Retinal pigment epithelial cell (primary cell): ENCODE measurements at regions not wholly inside any gene's neighbourhood (a gene's known extent, or its start where the extent isn't known, plus 50 kb on each side); places are given as distances from the start of the nearest gene placed in this dataset.

Experiments used
- DNase-seq: peaks from one replicate; pipeline ENCODE4 v3.0.0-alpha.2; 2010; ENCODE audit warnings: low read depth
- H3K4me3 ChIP-seq: 2 replicates; pipeline ENCODE4 v1.5.1; 2011; ENCODE audit warnings: mild to moderate bottlenecking, low read length, control low read depth, moderate library complexity
- CTCF ChIP-seq: conservative IDR thresholded peaks from 2 replicates; pipeline ENCODE4 v1.5.1; 2011; ENCODE audit warnings: low read depth, low read length, control low read depth, inconsistent platforms

GRCh38 chr7:42489299-42489698 is 252.3 kb upstream of the GLI3 start:
- DNase-seq = no peak
- no peak overlapping the region for H3K4me3 ChIP-seq
- no peak for TF ChIP-seq CTCF

GRCh38 chr7:42485301-42485766 is 248.3 kb upstream of the GLI3 start:
- no peak for DNase-seq
- H3K4me3 ChIP-seq = no peak overlapping the region
- TF ChIP-seq CTCF = no peak

GRCh38 chr7:42483886-42484285 is 246.9 kb upstream of the GLI3 start:
- H3K4me3 ChIP-seq = no peak overlapping the region
- no peak for DNase-seq
- TF ChIP-seq CTCF = no peak

GRCh38 chr7:42479816-42480633 is 243.0 kb upstream of the GLI3 start:
- DNase-seq = no peak
- no peak for TF ChIP-seq CTCF
- H3K4me3 ChIP-seq = no peak overlapping the region

- DNase-seq = no peak
- no peak overlapping the region for H3K4me3 ChIP-seq
- no peak for TF ChIP-seq CTCF
Observed at GRCh38 chr7:42479452-42479815, 242.4 kb upstream of the GLI3 start.

- TF ChIP-seq CTCF = no peak
- no peak overlapping the region for H3K4me3 ChIP-seq
- DNase-seq = no peak
Observed at GRCh38 chr7:42478717-42479116, 241.7 kb upstream of the GLI3 start.

- H3K4me3 ChIP-seq = no peak overlapping the region
- DNase-seq = no peak
- no peak for TF ChIP-seq CTCF
Observed at GRCh38 chr7:42476255-42476654, 239.2 kb upstream of the GLI3 start.
